GM18858 (cell line): ENCODE measurements at regions not wholly inside any gene's neighbourhood (a gene's known extent, or its start where the extent isn't known, plus 50 kb on each side); places are given as distances from the start of the nearest gene placed in this dataset.
"Not testable (repeated sequence)": the region's sequence is repeated elsewhere in the genome, so short reads cannot be mapped to it uniquely, and the experiment has no call there.

Source experiments
- ATAC-seq: cut with Tn5 transposase; IDR thresholded peaks from one replicate; pipeline ENCODE4 v1.9.1; 2021; ENCODE audit not compliant: unreplicated experiment

GRCh38 chr7:67878808-67879207 lies 882.2 kb downstream of the TYW1 start:
- ATAC-seq: no peak

GRCh38 chr7:67882843-67883242 lies 886.2 kb downstream of the TYW1 start:
- no peak for ATAC-seq

GRCh38 chr7:67890316-67890715 lies 893.7 kb downstream of the TYW1 start:
- no peak for ATAC-seq

- no peak for ATAC-seq
Observed at GRCh38 chr7:67894746-67895145, 898.1 kb downstream of the TYW1 start.

GRCh38 chr7:67896721-67897120 lies 900.1 kb downstream of the TYW1 start:
- no peak for ATAC-seq

- no peak for ATAC-seq
Observed at GRCh38 chr7:67900456-67900855, 903.8 kb downstream of the TYW1 start.

- no peak for ATAC-seq
Observed at GRCh38 chr7:67901808-67902480, 905.3 kb downstream of the TYW1 start.

- ATAC-seq: no peak
Observed at GRCh38 chr7:67907792-67908191, 911.2 kb downstream of the TYW1 start.

- ATAC-seq: no peak
Observed at GRCh38 chr7:67912437-67912836, 915.8 kb downstream of the TYW1 start.

GRCh38 chr7:67913604-67914003 lies 917.0 kb downstream of the TYW1 start:
- no peak for ATAC-seq

- not testable (repeated sequence) for ATAC-seq
Observed at GRCh38 chr7:67916111-67916510, 919.5 kb downstream of the TYW1 start.

- no peak for ATAC-seq
Observed at GRCh38 chr7:67916571-67917436, 920.2 kb downstream of the TYW1 start.

GRCh38 chr7:67917437-67917755 lies 920.8 kb downstream of the TYW1 start:
- ATAC-seq: no peak

- ATAC-seq: no peak
Observed at GRCh38 chr7:67918158-67918557, 921.5 kb downstream of the TYW1 start.

GRCh38 chr7:67923286-67923685 lies 926.7 kb downstream of the TYW1 start:
- ATAC-seq: no peak

GRCh38 chr7:67928141-67928540 lies 931.5 kb downstream of the TYW1 start:
- no peak for ATAC-seq

- ATAC-seq: not testable (repeated sequence)
Observed at GRCh38 chr7:67936447-67936846, 939.8 kb downstream of the TYW1 start.

- ATAC-seq: no peak
Observed at GRCh38 chr7:67940400-67940799, 943.8 kb downstream of the TYW1 start.

- no peak for ATAC-seq
Observed at GRCh38 chr7:67947191-67947590, 950.6 kb downstream of the TYW1 start.

GRCh38 chr7:67947646-67948045 lies 951.0 kb downstream of the TYW1 start:
- ATAC-seq: no peak

- no peak for ATAC-seq
Observed at GRCh38 chr7:67950321-67951083, 953.9 kb downstream of the TYW1 start.

- ATAC-seq: no peak
Observed at GRCh38 chr7:67955061-67955460, 958.4 kb downstream of the TYW1 start.
